SK-N-SH treated with all-trans-retinoic acid at 6 μM for 48 hours (cell line): ENCODE measurements at regions not wholly inside any gene's neighbourhood (a gene's known extent, or its start where the extent isn't known, plus 50 kb on each side); places are given as distances from the start of the nearest gene placed in this dataset.

Source experiments
- ATAC-seq: fragments of 200-7000 bp; cut with Tn5 transposase; 3 replicates; pipeline ENCODE4 v1.9.1; 2020; ENCODE audit warnings: mild to moderate bottlenecking, moderate library complexity
- BACH2 ChIP-seq: fragments of 250-450 bp; sonication (Bioruptor Pico); IDR thresholded peaks from 2 replicates; pipeline ENCODE4 v1.9.0; 2021; ENCODE audit warnings: mild to moderate bottlenecking, borderline replicate concordance
- CREB5 ChIP-seq: fragments of 250-450 bp; sonication (Bioruptor Pico); IDR thresholded peaks from 2 replicates; pipeline ENCODE4 v1.5.1; 2020; ENCODE audit warnings: low read depth, mild to moderate bottlenecking, moderate library complexity
- CSDC2 ChIP-seq: fragments of 250-450 bp; sonication (Bioruptor Pico); IDR thresholded peaks from 2 replicates; pipeline ENCODE4 v1.5.0; 2020; ENCODE audit warnings: mild to moderate bottlenecking, moderate library complexity
- CSRNP3 ChIP-seq: fragments of 250-450 bp; sonication (Bioruptor Pico); IDR thresholded peaks from 2 replicates; pipeline ENCODE4 v1.5.1; 2021; ENCODE audit warnings: mild to moderate bottlenecking, moderate library complexity
- ESRRG ChIP-seq: fragments of 250-450 bp; sonication (Bioruptor Pico); IDR thresholded peaks from 2 replicates; pipeline ENCODE4 v1.6.1; 2021; ENCODE audit warnings: mild to moderate bottlenecking
- GLIS3 ChIP-seq: fragments of 250-450 bp; sonication (Bioruptor Pico); IDR thresholded peaks from 2 replicates; pipeline ENCODE4 v1.5.0; 2020; ENCODE audit warnings: mild to moderate bottlenecking, moderate library complexity
- ISL1 ChIP-seq: fragments of 250-450 bp; sonication (Bioruptor Pico); IDR thresholded peaks from 2 replicates; pipeline ENCODE4 v2.1.2; 2022; ENCODE audit warnings: mild to moderate bottlenecking, moderate library complexity
- OSR1 ChIP-seq: fragments of 250-450 bp; sonication (Bioruptor Pico); IDR thresholded peaks from 2 replicates; pipeline ENCODE4 v1.8.0; 2022; ENCODE audit warnings: moderate library complexity, mild to moderate bottlenecking, inconsistent platforms
- PATZ1 ChIP-seq: fragments of 250-450 bp; sonication (Bioruptor Pico); IDR thresholded peaks from 2 replicates; pipeline ENCODE4 v1.8.0; 2020; ENCODE audit warnings: mild to moderate bottlenecking, moderate library complexity, borderline replicate concordance
- POU6F1 ChIP-seq: fragments of 250-450 bp; sonication (Bioruptor Pico); IDR thresholded peaks from 2 replicates; pipeline ENCODE4 v1.8.0; 2021; ENCODE audit warnings: low read depth, mild to moderate bottlenecking, moderate library complexity, borderline replicate concordance
- PPARA ChIP-seq: fragments of 250-450 bp; sonication (Bioruptor Pico); IDR thresholded peaks from 2 replicates; pipeline ENCODE4 v1.5.0; 2020; ENCODE audit warnings: mild to moderate bottlenecking, borderline replicate concordance
- RARB ChIP-seq: fragments of 250-450 bp; sonication (Bioruptor Pico); IDR thresholded peaks from 2 replicates; pipeline ENCODE4 v1.8.0; 2021; ENCODE audit warnings: mild to moderate bottlenecking, moderate library complexity
- SNAI2 ChIP-seq: fragments of 250-450 bp; sonication (Bioruptor Pico); IDR thresholded peaks from 2 replicates; pipeline ENCODE4 v1.5.0; 2020; ENCODE audit warnings: mild to moderate bottlenecking, moderate library complexity
- TCF4 ChIP-seq: fragments of 250-450 bp; sonication (Bioruptor Pico); IDR thresholded peaks from 2 replicates; pipeline ENCODE4 v1.8.0; 2021; ENCODE audit warnings: mild to moderate bottlenecking, moderate library complexity, borderline replicate concordance
- TOX ChIP-seq: fragments of 250-450 bp; sonication (Bioruptor Pico); IDR thresholded peaks from 2 replicates; pipeline ENCODE4 v1.8.0; 2021; ENCODE audit warnings: mild to moderate bottlenecking, moderate library complexity, borderline replicate concordance
- TSHZ2 ChIP-seq: fragments of 250-450 bp; sonication (Bioruptor Pico); IDR thresholded peaks from 2 replicates; pipeline ENCODE4 v1.5.0; 2020; ENCODE audit warnings: mild to moderate bottlenecking, moderate library complexity
- ZC3H10 ChIP-seq: fragments of 250-450 bp; sonication (Bioruptor Pico); IDR thresholded peaks from 2 replicates; pipeline ENCODE4 v1.5.1; 2021; ENCODE audit warnings: mild to moderate bottlenecking, moderate library complexity
- ZFP30 ChIP-seq: fragments of 450-650 bp; formaldehyde crosslinking; IDR thresholded peaks from 2 replicates; pipeline ENCODE4 v1.5.0; 2022; ENCODE audit warnings: mild to moderate bottlenecking, moderate library complexity
- ZNF565 ChIP-seq: fragments of 450-650 bp; formaldehyde crosslinking; conservative IDR thresholded peaks from 2 replicates; pipeline ENCODE4 v1.5.0; 2020; ENCODE audit warnings: low read depth, mild to moderate bottlenecking, moderate library complexity
- ZNF70 ChIP-seq: fragments of 450-650 bp; formaldehyde crosslinking; IDR thresholded peaks from 2 replicates; pipeline ENCODE4 v1.5.0; 2020; ENCODE audit warnings: mild to moderate bottlenecking, moderate library complexity
- ZNF8 ChIP-seq: fragments of 450-650 bp; formaldehyde crosslinking; IDR thresholded peaks from 2 replicates; pipeline ENCODE4 v1.5.0; 2020; ENCODE audit warnings: mild to moderate bottlenecking, moderate library complexity

GRCh38 chr13:44092078-44092970 is 212.6 kb downstream of the LACC1 start:
- TF ChIP-seq ZFP30 (CRISPR knock-in tag), result no peak
- TF ChIP-seq TOX (CRISPR knock-in tag), result no peak
- TF ChIP-seq TSHZ2 (CRISPR knock-in tag), result no peak
- no peak for TF ChIP-seq GLIS3

GRCh38 chr13:44093607-44094564 is 214.2 kb downstream of the LACC1 start:
- TF ChIP-seq ZFP30 (CRISPR knock-in tag), result no peak
- TF ChIP-seq ZNF565 (CRISPR knock-in tag), result no peak
- no peak for TF ChIP-seq BACH2 (CRISPR knock-in tag)
- TF ChIP-seq ESRRG (CRISPR knock-in tag), result no peak
- no peak for TF ChIP-seq GLIS3
- no peak for TF ChIP-seq CSRNP3 (CRISPR knock-in tag)
- TF ChIP-seq ZC3H10 (CRISPR knock-in tag), result no peak
- no peak for TF ChIP-seq CSDC2 (CRISPR knock-in tag)
- ATAC-seq, result no peak

More at GRCh38 chr13:44092078-44092970, 212.6 kb downstream of the LACC1 start:
- ATAC-seq, result no peak

GRCh38 chr13:44096901-44097300 is 217.2 kb downstream of the LACC1 start:
- ATAC-seq, result no peak
- no peak for TF ChIP-seq CREB5 (CRISPR knock-in tag)
- no peak for TF ChIP-seq ZNF565 (CRISPR knock-in tag)
- TF ChIP-seq TCF4, result no peak
- TF ChIP-seq ZNF8 (CRISPR knock-in tag), result no peak
- TF ChIP-seq OSR1, result no peak
- TF ChIP-seq BACH2 (CRISPR knock-in tag), result no peak
- no peak for TF ChIP-seq POU6F1
- TF ChIP-seq RARB (CRISPR knock-in tag), result no peak
- TF ChIP-seq PATZ1 (CRISPR knock-in tag), result no peak
- no peak for TF ChIP-seq CSRNP3 (CRISPR knock-in tag)
- TF ChIP-seq TSHZ2 (CRISPR knock-in tag), result no peak
- no peak for TF ChIP-seq ISL1 (CRISPR knock-in tag)
- TF ChIP-seq PPARA, result no peak
- TF ChIP-seq TOX (CRISPR knock-in tag), result no peak
- TF ChIP-seq CSDC2 (CRISPR knock-in tag), result no peak
- no peak for TF ChIP-seq ESRRG (CRISPR knock-in tag)
- no peak for TF ChIP-seq ZNF70 (CRISPR knock-in tag)
- TF ChIP-seq ZC3H10 (CRISPR knock-in tag), result no peak
- no peak for TF ChIP-seq SNAI2
